ENCODE measurements at regions not wholly inside any gene's neighbourhood (a gene's known extent, or its start where the extent isn't known, plus 50 kb on each side); places are given as distances from the start of the nearest gene placed in this dataset.

DNA sequence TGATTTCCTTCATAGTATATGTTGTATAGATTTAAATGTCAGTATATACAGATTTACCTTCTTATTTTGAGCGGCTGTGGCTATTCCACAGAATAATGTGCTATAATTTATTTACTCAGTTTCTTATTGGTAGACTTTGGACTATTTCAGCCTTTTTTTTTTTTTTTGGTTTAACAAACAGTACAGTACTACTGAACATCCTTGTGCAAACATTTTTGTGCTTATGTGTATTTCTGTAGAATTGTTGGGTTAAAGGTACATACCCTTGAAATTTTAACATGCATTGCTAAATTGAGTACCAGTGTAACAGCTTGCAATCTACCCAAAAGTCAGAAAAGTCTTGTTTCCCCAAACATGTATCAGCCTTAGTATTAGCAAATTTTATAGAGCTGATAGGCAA lies 68.8 kb downstream of the HHEX start:
- no peaks in the 10 kb centered on the region for H3K9me3 ChIP-seq
- WGBS, 2 donors, result 73 to 75% methylated on average over 1 of the region's 1 CpG
- no peak for FAIRE-seq
- ATAC-seq, result no peak
- no peak overlapping the region for H3K27ac ChIP-seq
- TF ChIP-seq CTCF (IDR thresholded peaks at IDR 0.05), result no peak
- H3K27me3 ChIP-seq, result no peaks in the 10 kb centered on the region
- intact Hi-C loops (cut with DNase I), result no loop called here
- DNase-seq, result no peak
- no peaks in the 10 kb centered on the region for H3K4me1 ChIP-seq
- H3K4me3 ChIP-seq, result no peak overlapping the region
- no peaks in the 10 kb centered on the region for H3K36me3 ChIP-seq

DNA sequence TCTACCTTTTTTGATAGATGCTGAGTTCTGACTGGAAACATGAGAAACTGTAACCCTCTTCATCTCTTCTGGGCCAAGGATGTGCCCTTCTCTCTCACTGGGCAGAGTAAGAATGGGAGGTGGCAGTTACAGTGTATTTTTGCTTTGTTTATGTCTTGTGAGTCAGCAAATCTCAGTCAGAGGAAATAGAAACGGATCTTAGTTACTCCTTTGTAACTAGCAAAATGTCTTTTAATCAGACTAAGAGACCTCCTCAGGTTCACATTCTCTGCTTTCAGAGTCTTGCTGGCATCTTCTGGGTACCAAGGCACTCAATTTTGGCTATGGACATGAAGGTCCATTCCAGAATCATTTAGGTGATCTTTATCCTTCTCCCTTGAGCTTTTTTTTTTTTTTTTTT lies 70.9 kb downstream of the HHEX start:
- H3K4me3 ChIP-seq, result no peak overlapping the region
- no peaks in the 10 kb centered on the region for H3K27me3 ChIP-seq
- H3K36me3 ChIP-seq, result no peaks in the 10 kb centered on the region
- peak in 1 of 4 donors; percentile 19 for ATAC-seq
- no peak for FAIRE-seq
- no peak overlapping the region for H3K27ac ChIP-seq
- H3K9me3 ChIP-seq, result no peaks in the 10 kb centered on the region
- intact Hi-C loops (cut with DNase I), result no loop called here
- no peak for TF ChIP-seq CTCF (IDR thresholded peaks at IDR 0.05)
- DNase-seq, result no peak
- H3K4me1 ChIP-seq, result no peaks in the 10 kb centered on the region
- 60 to 65% methylated on average over 1 of the region's 1 CpG for WGBS, 2 donors

DNA sequence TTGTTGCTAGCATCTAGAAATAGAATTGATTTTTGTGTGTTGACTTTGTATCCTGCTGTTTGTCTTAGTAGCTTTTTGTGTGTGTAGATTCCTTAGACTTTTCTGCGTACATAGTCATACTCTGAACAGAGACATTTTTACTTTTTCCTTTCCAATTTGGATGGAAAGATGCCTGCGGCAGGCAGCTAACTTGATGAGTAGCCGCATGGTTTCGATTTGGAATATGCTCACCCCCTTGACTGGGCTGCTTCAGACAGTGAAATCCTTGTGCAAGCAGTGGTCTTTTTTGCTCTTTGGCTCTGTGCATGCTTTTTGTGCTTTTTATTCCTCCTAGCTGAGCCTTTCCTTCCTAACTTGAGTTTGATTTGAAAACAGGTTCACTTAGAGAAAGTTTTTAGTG lies 71.8 kb downstream of the HHEX start:
- FAIRE-seq (no peak), ATAC-seq (no peak), DNase-seq (no peak)
- no peak for TF ChIP-seq CTCF (IDR thresholded peaks at IDR 0.05)
- Histone ChIP-seq H3K27me3 (no peaks in the 10 kb centered on the region), H3K36me3 (no peaks in the 10 kb centered on the region), H3K27ac (no peak overlapping the region), H3K9me3 (no peaks in the 10 kb centered on the region), H3K4me3 (no peak overlapping the region), H3K4me1 (no peaks in the 10 kb centered on the region)
- intact Hi-C loops (cut with DNase I), result no loop called here
- 80 to 81% methylated on average over 4 of the region's 4 CpGs for WGBS, 2 donors

DNA sequence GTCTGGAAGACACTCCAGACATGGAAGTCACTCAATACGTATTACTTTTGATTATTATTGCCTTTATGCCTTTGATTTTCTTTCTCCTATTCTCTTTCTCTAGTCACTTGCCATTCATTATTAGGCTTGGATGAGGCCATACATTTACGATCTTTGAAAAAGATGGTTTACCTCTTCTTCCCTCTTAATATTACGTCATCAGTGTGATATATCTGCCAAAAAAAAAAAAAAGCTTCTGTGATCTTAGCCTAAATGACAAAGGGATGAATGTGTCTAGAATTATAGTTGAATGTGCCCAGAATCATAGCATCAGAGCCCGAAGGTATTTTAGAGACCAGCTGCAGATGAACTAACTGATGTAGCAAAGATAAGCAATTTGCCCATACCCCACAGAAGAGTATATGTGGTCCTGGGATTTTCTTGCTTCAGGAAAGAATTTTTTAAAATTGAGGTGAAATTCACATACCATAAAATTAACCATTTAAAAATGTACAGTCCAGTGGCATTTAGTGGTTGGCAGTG lies 73.9 kb downstream of the HHEX start:
- WGBS, 2 donors, result 86 to 91% methylated on average over 4 of the region's 4 CpGs
- FAIRE-seq (no peak), DNase-seq (no peak), ATAC-seq (no peak)
- H3K27ac ChIP-seq, result no peak overlapping the region
- H3K4me3 ChIP-seq, result no peak overlapping the region
- intact Hi-C loops (cut with DNase I), result no loop called here
- H3K27me3 ChIP-seq, result no peaks in the 10 kb centered on the region
- H3K4me1 ChIP-seq, result no peaks in the 10 kb centered on the region
- no peaks in the 10 kb centered on the region for H3K36me3 ChIP-seq
- H3K9me3 ChIP-seq, result no peaks in the 10 kb centered on the region
- TF ChIP-seq CTCF (IDR thresholded peaks at IDR 0.05), result no peak

DNA sequence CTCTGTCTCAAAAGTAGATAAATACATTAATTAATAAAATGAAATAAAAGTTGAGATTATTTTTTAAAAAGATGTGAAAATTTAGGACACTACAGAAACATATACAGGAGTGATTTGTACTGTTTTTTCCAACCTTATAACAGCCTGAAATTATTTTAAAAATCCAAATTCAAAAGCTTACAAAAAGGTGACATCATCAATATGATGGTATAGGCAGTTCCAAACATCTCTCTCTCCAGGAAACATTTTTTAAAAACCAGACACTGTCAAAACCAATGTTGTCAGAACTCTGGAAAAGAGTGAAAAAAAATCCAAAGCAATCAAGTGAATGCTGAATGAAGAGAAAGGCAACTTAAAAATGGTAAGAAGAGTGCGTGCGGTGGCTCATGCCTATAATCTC lies 76.7 kb downstream of the HHEX start:
- Histone ChIP-seq H3K36me3 (no peaks in the 10 kb centered on the region), H3K9me3 (no peaks in the 10 kb centered on the region), H3K4me3 (no peak overlapping the region), H3K27ac (no peak overlapping the region), H3K4me1 (no peaks in the 10 kb centered on the region), H3K27me3 (no peaks in the 10 kb centered on the region)
- ATAC-seq, result no peak
- 96 to 97% methylated on average over 2 of the region's 2 CpGs for WGBS, 2 donors
- intact Hi-C loops (cut with DNase I), result no loop called here
- FAIRE-seq, result no peak
- no peak for DNase-seq
- TF ChIP-seq CTCF (IDR thresholded peaks at IDR 0.05), result no peak

All from pancreas (tissue), 10 donors.